HG03159 (cell line): ENCODE measurements at regions not wholly inside any gene's neighbourhood (a gene's known extent, or its start where the extent isn't known, plus 50 kb on each side); places are given as distances from the start of the nearest gene placed in this dataset.
"Not testable (repeated sequence)": the region's sequence is repeated elsewhere in the genome, so short reads cannot be mapped to it uniquely, and the experiment has no call there.

Experiments used
- ATAC-seq: cut with Tn5 transposase; IDR thresholded peaks from one replicate; pipeline ENCODE4 v1.9.1; 2021; ENCODE audit warnings: mild to moderate bottlenecking, moderate library complexity; ENCODE audit not compliant: unreplicated experiment

GRCh38 chr4:124997991-124998390, 285.5 kb upstream of the ANKRD50 start:
- no peak for ATAC-seq

GRCh38 chr4:124997124-124997523, 284.6 kb upstream of the ANKRD50 start:
- no peak for ATAC-seq

GRCh38 chr4:124993838-124994237, 281.3 kb upstream of the ANKRD50 start:
- no peak for ATAC-seq

- ATAC-seq, result no peak
Observed at GRCh38 chr4:124990398-124990797, 277.9 kb upstream of the ANKRD50 start.

- no peak for ATAC-seq
Observed at GRCh38 chr4:124980276-124980752, 267.8 kb upstream of the ANKRD50 start.

- ATAC-seq, result not testable (repeated sequence)
Observed at GRCh38 chr4:124978536-124978935, 266.0 kb upstream of the ANKRD50 start.

- ATAC-seq, result no peak
Observed at GRCh38 chr4:124977045-124977444, 264.5 kb upstream of the ANKRD50 start.

GRCh38 chr4:124974152-124974551, 261.6 kb upstream of the ANKRD50 start:
- no peak for ATAC-seq

GRCh38 chr4:124973716-124974115, 261.2 kb upstream of the ANKRD50 start:
- no peak for ATAC-seq

- ATAC-seq, result no peak
Observed at GRCh38 chr4:124970011-124970410, 257.5 kb upstream of the ANKRD50 start.

- ATAC-seq, result no peak
Observed at GRCh38 chr4:124965497-124965891, 253.0 kb upstream of the ANKRD50 start.

GRCh38 chr4:124964852-124965496, 252.4 kb upstream of the ANKRD50 start:
- no peak for ATAC-seq

GRCh38 chr4:124964251-124964650, 251.7 kb upstream of the ANKRD50 start:
- no peak for ATAC-seq

GRCh38 chr4:124961138-124961750, 248.7 kb upstream of the ANKRD50 start:
- ATAC-seq, result no peak

GRCh38 chr4:124958847-124959246, 246.3 kb upstream of the ANKRD50 start:
- ATAC-seq, result no peak

- ATAC-seq, result no peak
Observed at GRCh38 chr4:124955476-124955875, 242.9 kb upstream of the ANKRD50 start.

GRCh38 chr4:124954046-124954445, 241.5 kb upstream of the ANKRD50 start:
- no peak for ATAC-seq

GRCh38 chr4:124953486-124953885, 241.0 kb upstream of the ANKRD50 start:
- ATAC-seq, result no peak

- no peak for ATAC-seq
Observed at GRCh38 chr4:124953061-124953460, 240.5 kb upstream of the ANKRD50 start.

- ATAC-seq, result no peak
Observed at GRCh38 chr4:124952601-124953000, 240.1 kb upstream of the ANKRD50 start.

GRCh38 chr4:124948976-124949597, 236.6 kb upstream of the ANKRD50 start:
- ATAC-seq, result no peak

- ATAC-seq, result no peak
Observed at GRCh38 chr4:124947622-124948265, 235.2 kb upstream of the ANKRD50 start.
